ENCODE measurements at regions not wholly inside any gene's neighbourhood (a gene's known extent, or its start where the extent isn't known, plus 50 kb on each side); places are given as distances from the start of the nearest gene placed in this dataset.

GRCh38 chr13:50366488-50367174 lies 351.4 kb downstream of the KCNRG start:
- Mint-ChIP-seq H3K4me3 (peak overlapping the region; percentile 76), H3K27ac (peak overlapping the region; percentile 76), H3K9me3 (ENCODE audit: insufficient read depth) (no peaks in the 10 kb centered on the region), H3K27me3 (no peaks in the 10 kb centered on the region), H3K4me1 (peaks cover 42% of the 10 kb centered on the region)
- WGBS (ENCODE audit: insufficient coverage), result no CpG with 5 or more reads among the region's 6 CpGs
- peak overlapping the region in 1 of 5 experiments; percentile 35 for H3K4me3 ChIP-seq (ENCODE audit: control extremely low read depth in 1 of 5, extremely low read depth in 1 of 5, insufficient read depth in 1 of 5, low read depth in 2 of 5, low read length in 4 of 5)
- intact Hi-C loops (cut with micrococcal nuclease), result loop anchor here (2.0 to 10.0 kb wide), 5 partner anchors 22 to 436 kb away; no protein-coding TSS in a partner anchor
- CTCF ChIA-PET, result interaction anchor here (1.4 kb wide), 1 partner anchor 22 kb away, joined by 3 read pairs; no protein-coding TSS in a partner anchor
- peaks cover 19 to 41% of the 10 kb centered on the region in 2 donors for H3K4me1 ChIP-seq (ENCODE audit: control insufficient read depth in 2 of 2, insufficient read depth in 2 of 2, low read length in 2 of 2)
- H3K27ac ChIP-seq (ENCODE audit: low read length in 2 of 2), result no peak overlapping the region
- no peaks in the 10 kb centered on the region for H3K27me3 ChIP-seq (replicated peaks in 1 of 4; ENCODE audit: control extremely low read depth in 1 of 4, control insufficient read depth in 3 of 4, insufficient read depth in 4 of 4, low read length in 3 of 4)
- peak overlapping the region; percentile 54 for H3K4me2 ChIP-seq (replicated peaks; ENCODE audit: low read depth, low read length, poor library complexity, severe bottlenecking)
- peak overlapping the region; percentile 23 for H3K9ac ChIP-seq (ENCODE audit: low read length)
- no peaks in the 10 kb centered on the region for H3K79me2 ChIP-seq (ENCODE audit: control insufficient read depth, insufficient read depth, low read length)
- H2AFZ ChIP-seq (ENCODE audit: insufficient read depth, low read depth, low read length, poor library complexity, severe bottlenecking), result peak overlapping the region; percentile 39
- DNase-seq, result no peak
- ATAC-seq (ENCODE audit: low read depth), result no peak
- H3K36me3 ChIP-seq (replicated peaks in 1 of 2; ENCODE audit: control extremely low read depth in 1 of 2, control insufficient read depth in 1 of 2, extremely low read depth in 1 of 2, insufficient read depth in 2 of 2, low read length in 1 of 2), result no peaks in the 10 kb centered on the region
- TF ChIP-seq EZH2 (IDR thresholded peaks at IDR 0.05; ENCODE audit: borderline replicate concordance, insufficient read depth, low read depth, low read length, poor library complexity, severe bottlenecking) (no peak), CTCF (IDR thresholded peaks at IDR 0.05) (no peak)
- no peaks in the 10 kb centered on the region for H3K9me3 ChIP-seq (ENCODE audit: control extremely low read depth in 1 of 3, control insufficient read depth in 2 of 3, insufficient read depth in 1 of 3, low read length in 2 of 3)
- H4K20me1 ChIP-seq (ENCODE audit: control insufficient read depth, insufficient read depth, low read length, poor library complexity, severe bottlenecking), result no peaks in the 10 kb centered on the region
- POLR2A ChIA-PET, result interaction anchor here (0.6 to 0.9 kb wide), 2 partner anchors 93 to 545 kb away, joined by 3 read pairs; no protein-coding TSS in a partner anchor

GRCh38 chr13:50369646-50370045 lies 354.4 kb downstream of the KCNRG start:
- no peak for ATAC-seq (ENCODE audit: low read depth)
- H3K4me2 ChIP-seq (replicated peaks; ENCODE audit: low read depth, low read length, poor library complexity, severe bottlenecking), result peak overlapping the region; percentile 61

More at GRCh38 chr13:50369646-50370045, 354.4 kb downstream of the KCNRG start:
- Histone ChIP-seq H2AFZ (ENCODE audit: insufficient read depth, low read depth, low read length, poor library complexity, severe bottlenecking) (no peak overlapping the region), H3K79me2 (ENCODE audit: control insufficient read depth, insufficient read depth, low read length) (no peaks in the 10 kb centered on the region), H3K36me3 (replicated peaks in 1 of 2; ENCODE audit: control extremely low read depth in 1 of 2, control insufficient read depth in 1 of 2, extremely low read depth in 1 of 2, insufficient read depth in 2 of 2, low read length in 1 of 2) (no peaks in the 10 kb centered on the region), H3K4me1 (ENCODE audit: control insufficient read depth in 2 of 2, insufficient read depth in 2 of 2, low read length in 2 of 2) (peaks cover 19 to 39% of the 10 kb centered on the region in 2 donors), H3K27me3 (replicated peaks in 1 of 4; ENCODE audit: control extremely low read depth in 1 of 4, control insufficient read depth in 3 of 4, insufficient read depth in 4 of 4, low read length in 3 of 4) (no peaks in the 10 kb centered on the region), H3K9ac (ENCODE audit: low read length) (no peak overlapping the region), H3K4me3 (ENCODE audit: control extremely low read depth in 1 of 5, extremely low read depth in 1 of 5, insufficient read depth in 1 of 5, low read depth in 2 of 5, low read length in 4 of 5) (no peak overlapping the region), H3K9me3 (ENCODE audit: control extremely low read depth in 1 of 3, control insufficient read depth in 2 of 3, insufficient read depth in 1 of 3, low read length in 2 of 3) (no peaks in the 10 kb centered on the region), H3K27ac (ENCODE audit: low read length in 2 of 2) (no peak overlapping the region), H4K20me1 (ENCODE audit: control insufficient read depth, insufficient read depth, low read length, poor library complexity, severe bottlenecking) (no peaks in the 10 kb centered on the region)
- ChIA-PET CTCF (interaction anchor here (0.7 kb wide), 1 partner anchor 266 kb away, joined by 3 read pairs; no protein-coding TSS in a partner anchor), POLR2A (interaction anchor here (0.6 to 1.2 kb wide), 4 partner anchors 143 to 875 kb away, joined by 3 to 6 read pairs (median 5); no protein-coding TSS in a partner anchor)
- Mint-ChIP-seq H3K27me3 (no peaks in the 10 kb centered on the region), H3K4me3 (no peak overlapping the region), H3K9me3 (ENCODE audit: insufficient read depth) (no peaks in the 10 kb centered on the region), H3K27ac (no peak overlapping the region), H3K4me1 (peaks cover 41% of the 10 kb centered on the region)
- intact Hi-C loops (cut with micrococcal nuclease), result loop anchor here (5.0 to 10.0 kb wide), 5 partner anchors 52 to 543 kb away; no protein-coding TSS in a partner anchor
- WGBS (ENCODE audit: insufficient coverage), result no CpG with 5 or more reads among the region's 2 CpGs
- TF ChIP-seq CTCF (IDR thresholded peaks at IDR 0.05), result no peak
- no peak for TF ChIP-seq EZH2 (IDR thresholded peaks at IDR 0.05; ENCODE audit: borderline replicate concordance, insufficient read depth, low read depth, low read length, poor library complexity, severe bottlenecking)
- DNase-seq, result no peak
